Femur (tissue), 1 donor: ENCODE measurements at regions not wholly inside any gene's neighbourhood (a gene's known extent, or its start where the extent isn't known, plus 50 kb on each side); places are given as distances from the start of the nearest gene placed in this dataset.
"Not testable (repeated sequence)": the region's sequence is repeated elsewhere in the genome, so short reads cannot be mapped to it uniquely, and the experiment has no call there.

ENCODE experiments used
- DNase-seq: peaks from one replicate; pipeline ENCODE4 v3.0.0-alpha.2; 2017

- no peak for DNase-seq
These were observed 70.7 kb downstream of the CETN3 start for GRCh38 chr5:90338712-90339372.

DNA sequence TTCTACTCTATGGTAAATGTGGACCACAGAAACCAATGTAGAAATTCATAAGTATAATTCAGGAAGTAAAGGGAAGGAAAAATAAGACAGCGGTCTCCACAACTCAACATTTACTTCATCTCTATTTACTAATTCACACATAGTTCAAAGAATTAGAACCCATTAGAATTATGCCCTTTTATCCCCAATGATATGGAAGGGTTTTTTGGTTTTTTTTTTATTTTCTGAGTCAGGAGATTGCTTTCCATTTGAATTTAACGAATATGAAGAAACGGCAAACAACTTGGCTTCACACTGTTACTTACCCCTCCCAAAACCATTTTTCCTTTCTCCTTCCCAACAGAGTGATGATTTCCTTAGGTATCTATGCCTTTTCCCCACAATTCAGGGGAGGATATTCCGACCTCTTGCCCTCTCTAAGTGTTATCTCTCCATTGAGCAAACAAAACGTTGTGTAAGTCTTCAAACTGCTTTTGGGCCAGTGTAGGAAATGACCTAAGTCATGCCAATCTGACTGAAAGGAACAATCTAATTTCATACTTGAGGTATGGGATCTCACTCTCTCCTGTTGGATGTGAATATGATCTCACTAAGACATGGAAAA is 72.0 kb downstream of the CETN3 start:
- no peak for DNase-seq

DNA sequence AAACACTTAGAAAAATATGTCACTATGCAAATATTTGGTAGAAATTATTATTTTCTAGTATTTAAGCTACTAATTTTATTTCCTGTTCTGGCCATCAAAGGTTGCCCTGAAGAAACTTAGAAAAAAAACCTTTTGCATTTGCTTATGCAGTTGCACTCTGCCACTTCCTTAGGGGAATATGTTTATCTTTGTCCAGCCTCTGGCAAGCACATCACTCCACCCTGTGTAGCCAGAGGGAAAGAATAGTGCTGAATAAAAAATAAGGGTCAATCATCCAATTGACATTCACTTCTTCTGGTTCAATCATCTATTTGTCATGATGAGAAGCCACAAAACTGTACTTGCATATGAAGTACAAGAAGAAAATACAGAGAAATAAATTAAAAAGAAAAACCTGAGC is 72.8 kb downstream of the CETN3 start:
- no peak for DNase-seq

GRCh38 chr5:90334741-90335140 is 74.8 kb downstream of the CETN3 start:
- no peak for DNase-seq

GRCh38 chr5:90329911-90330310 is 79.6 kb downstream of the CETN3 start:
- no peak for DNase-seq

DNA sequence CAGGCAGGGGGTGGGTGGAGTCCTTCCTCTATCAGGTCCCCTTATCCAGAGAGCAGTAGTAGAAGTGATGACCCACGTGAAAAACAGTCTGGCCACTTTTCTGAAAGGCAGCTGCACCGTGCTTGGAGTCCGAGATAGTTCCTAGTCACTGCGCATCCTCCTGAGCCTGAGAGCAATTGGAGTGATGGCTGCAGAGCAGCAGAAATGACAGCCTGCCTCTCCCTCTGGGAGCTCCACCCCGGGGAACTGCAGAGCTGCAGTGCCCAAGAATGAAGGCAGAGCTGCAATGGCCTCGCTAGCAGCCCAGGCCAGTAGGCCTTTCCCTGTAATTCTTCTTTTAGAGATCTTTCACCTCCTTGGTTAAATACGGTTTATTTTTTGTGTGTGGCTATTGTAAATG is 82.6 kb downstream of the CETN3 start:
- no peak for DNase-seq

DNA sequence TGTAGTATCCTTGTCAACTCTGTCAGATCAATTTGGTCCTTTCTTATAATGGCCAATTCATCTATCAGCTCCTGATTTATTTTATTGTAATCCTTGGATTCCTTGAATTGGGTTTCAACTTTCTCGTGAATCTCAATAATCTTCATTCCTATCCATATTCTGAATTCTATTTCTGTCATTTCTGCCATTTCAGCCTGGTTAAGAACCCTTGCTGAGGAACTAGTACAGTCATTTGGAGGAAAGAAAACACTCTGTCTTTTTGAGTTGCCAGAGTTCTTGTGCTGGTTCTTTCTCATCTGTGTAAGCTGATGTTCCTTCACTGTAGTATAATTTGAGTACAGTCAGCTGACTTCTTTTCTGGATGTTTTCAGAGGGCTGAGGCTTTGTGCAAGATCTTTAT is 84.5 kb downstream of the CETN3 start:
- DNase-seq = no peak

- not testable (repeated sequence) for DNase-seq
These were observed 89.2 kb downstream of the CETN3 start for GRCh38 chr5:90320348-90320747.

DNA sequence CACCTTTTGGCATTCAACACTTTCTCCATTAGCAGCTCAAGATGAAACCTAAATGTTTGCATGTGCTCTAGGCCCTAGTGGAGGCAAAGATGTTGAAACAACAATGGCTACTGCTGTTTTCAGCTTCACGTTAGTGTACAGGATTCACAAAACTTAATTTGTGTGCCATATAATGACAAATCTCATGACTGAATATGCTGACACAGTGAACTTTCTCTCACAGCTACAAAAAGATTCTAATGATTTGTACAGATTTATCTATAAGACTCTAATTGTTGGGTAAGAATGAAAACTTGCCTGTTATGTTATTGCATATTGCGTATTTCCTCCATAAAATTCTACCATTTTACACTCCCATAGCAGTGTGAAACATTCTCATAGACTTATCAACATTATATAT is 97.5 kb downstream of the CETN3 start:
- no peak for DNase-seq

DNA sequence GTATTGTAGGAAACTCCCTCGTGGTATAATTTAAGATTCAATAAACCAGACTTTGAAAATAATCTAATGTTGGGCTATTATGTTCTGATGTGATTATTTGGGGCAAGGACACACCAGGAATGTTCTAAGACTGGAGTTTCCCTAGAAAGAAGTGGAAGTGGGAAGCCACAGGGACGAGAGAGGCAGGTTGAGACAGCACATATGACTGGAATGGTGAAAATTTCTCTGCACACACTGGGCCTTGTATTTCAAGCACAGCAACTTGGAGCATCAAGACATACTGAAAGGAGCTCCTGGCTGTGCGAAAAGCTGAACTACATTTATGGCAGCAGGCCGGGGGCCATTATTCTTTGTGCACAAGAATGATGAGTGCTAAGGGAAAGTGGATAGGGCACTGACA is 98.2 kb downstream of the CETN3 start:
- no peak for DNase-seq

GRCh38 chr5:90308787-90309585 is 100.6 kb downstream of the CETN3 start:
- no peak for DNase-seq

- no peak for DNase-seq
These were observed 101.8 kb downstream of the CETN3 start for GRCh38 chr5:90307782-90308181.

DNA sequence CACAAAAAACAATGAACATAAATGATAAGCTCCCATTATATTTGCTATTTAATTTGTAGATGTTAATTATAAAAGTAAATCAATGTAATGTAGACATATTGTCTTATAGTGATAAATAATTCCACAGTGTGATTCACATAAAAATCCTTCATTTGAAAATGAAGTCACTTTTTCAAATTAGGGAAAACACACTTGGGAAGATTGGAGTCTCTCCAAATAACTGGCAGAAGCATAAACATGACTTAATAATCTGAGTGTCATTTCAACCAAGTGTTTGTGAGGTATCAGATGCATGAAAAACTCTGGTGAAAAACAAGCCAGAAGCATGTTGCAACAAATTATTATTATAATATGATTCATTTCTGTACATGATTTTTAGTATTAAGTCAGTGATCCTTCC is 102.2 kb downstream of the CETN3 start:
- DNase-seq = no peak

DNA sequence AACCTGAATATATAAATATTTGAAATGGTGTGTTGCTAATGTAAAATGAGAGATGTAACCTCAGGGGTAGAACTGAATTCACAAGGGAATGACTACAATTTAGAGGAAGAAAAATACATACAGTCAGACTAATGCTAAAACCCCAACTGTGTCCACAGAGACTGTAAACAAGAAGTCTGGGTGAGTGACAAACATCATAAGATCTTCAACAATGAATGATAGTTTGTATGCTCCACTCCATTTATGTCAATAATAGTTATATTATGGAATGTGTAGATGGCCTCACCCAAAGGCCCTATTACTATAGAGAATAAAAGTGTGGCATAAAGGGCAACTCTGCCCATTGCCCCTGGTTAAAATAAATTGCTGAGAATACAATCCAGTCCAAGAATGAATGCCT is 102.9 kb downstream of the CETN3 start:
- no peak for DNase-seq

DNA sequence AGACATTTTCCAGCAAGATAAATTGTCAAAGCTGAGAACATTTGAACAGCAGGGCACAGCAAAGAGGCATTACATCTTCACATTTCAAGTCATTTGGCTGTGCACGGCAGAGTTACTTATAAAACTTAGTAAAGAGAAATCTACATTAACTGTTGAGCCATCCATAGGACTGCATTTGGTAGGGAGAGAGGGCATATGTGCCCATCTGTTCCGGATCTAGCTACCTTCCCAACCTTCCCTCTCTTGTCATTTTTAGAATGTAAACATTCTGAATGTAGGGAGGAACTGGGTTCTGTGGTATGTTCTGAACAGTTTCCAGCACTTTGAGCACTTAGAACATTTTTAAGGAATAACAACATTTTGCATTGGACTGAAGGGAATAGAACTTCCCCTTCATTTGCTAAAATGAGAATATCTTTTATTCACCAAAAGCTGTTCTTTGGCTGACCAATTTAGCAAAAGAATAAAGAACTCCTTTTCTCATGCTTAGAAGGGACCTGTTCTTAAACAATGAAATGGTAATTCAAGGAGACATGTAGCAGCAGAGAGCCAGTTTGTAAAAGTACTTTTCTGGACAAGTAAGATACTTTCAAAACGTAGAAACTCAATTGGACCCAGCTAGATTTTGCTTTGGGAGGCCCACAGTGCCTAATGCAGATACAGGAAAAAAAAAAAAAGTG is 104.4 kb downstream of the CETN3 start:
- DNase-seq = no peak

DNA sequence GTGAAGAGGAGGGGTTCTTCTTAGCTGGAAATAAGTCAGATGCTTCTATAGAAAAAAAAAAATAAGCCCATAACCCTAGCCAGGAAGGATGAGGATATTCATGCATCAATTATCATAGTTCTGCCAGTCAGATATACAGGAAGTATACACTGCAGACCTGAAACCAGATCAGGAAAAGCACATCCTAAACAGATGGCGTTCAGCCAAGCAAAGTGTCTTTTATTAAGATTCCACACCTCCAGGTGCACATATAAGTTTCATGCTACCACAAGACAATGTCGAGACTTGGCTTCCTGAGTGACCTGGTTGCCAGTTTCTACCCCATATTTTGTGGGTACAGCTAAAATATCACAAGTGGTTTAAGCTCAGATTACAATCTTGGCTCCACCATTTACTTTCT is 108.3 kb downstream of the CETN3 start:
- DNase-seq = no peak

- no peak for DNase-seq
These were observed 112.4 kb downstream of the CETN3 start for GRCh38 chr5:90297045-90297764.

DNA sequence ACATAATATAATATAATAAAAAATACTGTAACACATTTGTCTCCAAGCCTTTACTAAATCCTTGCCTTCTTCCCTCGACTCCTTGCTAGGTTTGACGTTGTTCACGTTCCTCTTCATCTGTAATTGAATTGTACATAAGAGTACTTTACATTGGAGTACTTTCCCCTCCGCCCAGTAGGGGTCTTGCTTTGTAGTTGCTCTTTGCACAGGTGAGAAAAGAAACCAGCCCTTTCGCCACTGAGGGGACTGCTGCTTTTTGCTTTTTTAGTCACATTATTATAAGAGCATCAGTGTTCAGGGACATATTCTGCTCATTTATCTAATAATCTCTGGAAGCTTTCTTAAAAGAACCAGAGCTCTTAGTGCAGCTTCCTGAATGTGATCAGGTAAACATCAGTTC is 115.0 kb downstream of the CETN3 start:
- no peak for DNase-seq

DNA sequence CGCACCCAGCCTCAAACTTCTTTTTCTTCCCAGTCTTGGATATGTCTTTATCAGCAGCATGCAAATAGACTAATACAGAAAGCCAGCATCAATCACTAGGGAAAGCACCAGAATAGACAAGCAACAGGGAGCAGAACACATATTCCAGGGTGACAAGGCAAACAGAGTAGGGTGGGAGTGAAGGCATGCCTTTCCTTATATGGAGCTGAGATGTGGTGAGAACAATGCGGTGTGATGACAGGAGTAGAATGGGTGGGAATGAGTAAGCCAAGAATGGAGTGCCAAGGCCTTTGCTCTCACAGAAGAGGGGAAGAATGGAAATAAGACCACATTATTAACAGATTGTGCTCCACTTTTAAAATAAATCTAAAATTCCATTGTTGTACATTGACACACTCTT is 115.6 kb downstream of the CETN3 start:
- DNase-seq = no peak

DNA sequence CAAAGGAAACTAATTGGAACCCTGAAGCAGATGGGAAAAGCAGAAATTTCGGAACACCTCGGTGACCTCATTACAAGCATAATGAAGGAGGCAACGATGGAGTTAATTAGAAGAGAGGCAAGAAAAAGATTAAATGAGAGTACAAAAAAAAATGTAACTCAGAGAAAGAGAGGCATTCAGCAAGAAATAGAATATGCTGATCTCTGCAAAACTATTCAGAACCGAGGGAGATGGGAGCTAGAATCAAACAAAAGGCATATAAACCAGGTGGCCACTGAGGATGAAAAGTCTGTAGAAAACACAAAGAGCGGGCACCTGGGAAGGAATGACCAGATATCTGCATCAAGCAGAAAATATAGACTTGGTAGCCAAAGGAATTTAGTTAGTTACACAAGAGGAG is 118.9 kb downstream of the CETN3 start:
- DNase-seq = no peak

DNA sequence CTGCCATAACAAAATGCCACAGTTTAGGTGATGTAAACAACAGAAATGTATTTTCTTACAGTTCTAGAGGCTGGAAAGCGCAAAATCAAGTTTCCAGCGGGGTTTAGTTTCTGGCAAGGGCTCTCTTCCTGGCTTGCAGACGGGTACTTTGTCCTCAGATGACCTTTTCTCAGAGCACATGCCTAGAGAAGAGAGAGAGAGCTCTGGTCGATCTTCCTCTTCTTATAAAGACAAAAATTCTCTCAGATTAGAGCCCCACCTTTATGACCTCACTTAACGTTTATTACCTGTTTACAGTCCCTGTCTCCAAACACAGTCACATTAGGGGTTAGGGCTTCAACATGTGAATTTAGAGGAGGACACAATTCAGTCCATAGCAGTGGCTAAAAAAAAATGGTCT is 119.7 kb downstream of the CETN3 start:
- DNase-seq = no peak

DNA sequence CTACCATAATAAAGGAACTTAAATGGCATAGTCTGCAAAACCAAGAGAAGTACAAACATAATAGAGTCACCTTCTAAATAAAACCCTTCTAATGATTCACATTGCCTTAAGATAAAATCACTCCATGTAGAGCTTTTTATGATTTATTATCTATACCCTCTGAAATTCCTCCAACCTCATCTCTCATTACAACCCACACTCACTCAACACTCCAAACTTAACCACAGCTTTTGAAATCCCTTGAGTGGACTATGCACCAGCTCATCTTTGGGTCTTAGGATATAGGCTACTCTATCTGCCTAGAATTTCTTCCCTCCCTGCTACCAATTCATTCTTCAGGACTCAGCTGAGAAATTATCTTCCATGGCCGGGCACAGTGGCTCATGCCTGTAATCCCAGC is 122.5 kb downstream of the CETN3 start:
- DNase-seq = no peak

GRCh38 chr5:90285581-90285980 is 124.0 kb downstream of the CETN3 start:
- no peak for DNase-seq
